Pancreas (tissue), 10 donors: ENCODE measurements at regions not wholly inside any gene's neighbourhood (a gene's known extent, or its start where the extent isn't known, plus 50 kb on each side); places are given as distances from the start of the nearest gene placed in this dataset.

Experiments used
- ATAC-seq, 4 donors: fragments of 200-7000 bp; cut with Tn5 transposase; one replicate each; pipeline versions ENCODE4 v1.8.0 to v1.9.1; 2020; ENCODE audit warnings: mild to moderate bottlenecking in 4 of 4, moderate library complexity in 4 of 4
- DNase-seq, 6 donors: peaks; one replicate each; pipeline ENCODE4 v3.0.0-alpha.2; 2020
- FAIRE-seq: peaks from 2 replicates; lab custom pipeline; 2012; peaks lifted over from hg19 to GRCh38; lab: Jason Lieb, UNC
- H3K27ac ChIP-seq, 4 donors: fragments of 200-600 bp; sonication (generic); 1 replicate in 3 of 4; 2 replicates in 1 of 4; pipeline versions ENCODE4 v1.5.0 to v1.8.0; 2020
- H3K27me3 ChIP-seq, 4 donors: fragments of 200-600 bp; one replicate each; pipeline ENCODE4 v1.8.0; 2021
- H3K36me3 ChIP-seq, 3 donors: fragments of 200-600 bp; sonication (generic) in 1 of 3; one replicate each; pipeline versions ENCODE4 v1.5.0 to v1.8.0; 2020 to 2021
- H3K4me1 ChIP-seq, 3 donors: fragments of 200-600 bp; one replicate each; pipeline ENCODE4 v1.8.0; 2021
- H3K4me3 ChIP-seq, 4 donors: fragments of 200-600 bp; sonication (generic) in 2 of 4; one replicate each; pipeline versions ENCODE4 v1.5.0 to v1.8.0; 2020 to 2021
- H3K9me3 ChIP-seq, 4 donors: fragments of 200-600 bp; one replicate each; pipeline ENCODE4 v1.8.0; 2021
- WGBS, 2 donors: extraction: QIAGEN DNeasy Blood & Tissue Kit; methylation state at CpG; one replicate each; pipeline ENCODE4 v1.1.7; 2013; 5-methylcytosine and 5-hydroxymethylcytosine counted together
- intact Hi-C, 3 donors: fragments of 100-400 bp; cut with DNase I; formaldehyde crosslinking; loops; one replicate each; pipeline versions ENCODE4 v1.11.1 to v1.14.2; 2022
- TF ChIP-seq, protein P1 (sequence below), 4 donors: fragments of 200-600 bp; sonication (generic) in 3 of 4; IDR thresholded peaks; one replicate each; pipeline versions ENCODE4 v1.5.0 to v1.8.0; 2021; ENCODE audit warnings: antibody characterized with exemption in 4 of 4
- donor health status: healthy with polysubstance abuse.
- donor health status: DM: no; HTN: no; CAD: no; lungs with moderate emphysema.
- donor health status: DM: no; HTN: no; CAD: no.
- donor health status: control.
- donor health status: control.
- donor health status: Bipolar disorder and iron deficiency.
- donor health status: DM: yes; HTN: yes; CAD: no.
- donor health status: DM: no; HTN: no; CAD: no.
- donor health status: DM: no; HTN: no; CAD: no.
- donor health status: DM: yes; HTN: yes; CAD: no.

DNA sequence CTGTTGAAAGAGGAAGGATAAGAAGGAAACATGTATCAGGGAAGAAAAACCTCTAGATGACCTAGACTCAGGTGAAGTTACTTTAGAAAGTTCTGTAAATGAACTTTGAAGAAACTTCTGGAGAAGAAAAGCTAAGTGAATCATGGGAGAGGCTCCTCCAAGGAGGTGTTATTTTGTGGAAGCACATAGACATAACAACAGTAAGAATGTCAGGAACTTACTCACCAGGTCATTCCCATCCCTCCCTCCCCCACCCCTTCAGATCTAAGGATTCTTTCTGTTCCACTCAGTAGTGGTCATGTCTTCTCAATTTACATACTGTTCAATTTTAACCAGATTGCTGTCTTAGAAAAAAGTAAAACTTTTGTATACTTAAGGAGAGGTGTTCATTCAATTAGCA lies 310.5 kb upstream of the DDX53 start:
- Histone ChIP-seq H3K36me3 (no peaks in the 10 kb centered on the region), H3K4me3 (no peak overlapping the region), H3K27me3 (peaks cover 0 to 12% (median under 1%) of the 10 kb centered on the region in 4 donors), H3K27ac (no peak overlapping the region), H3K4me1 (no peaks in the 10 kb centered on the region), H3K9me3 (no peaks in the 10 kb centered on the region)
- no peak for FAIRE-seq
- TF ChIP-seq, protein P1, sequence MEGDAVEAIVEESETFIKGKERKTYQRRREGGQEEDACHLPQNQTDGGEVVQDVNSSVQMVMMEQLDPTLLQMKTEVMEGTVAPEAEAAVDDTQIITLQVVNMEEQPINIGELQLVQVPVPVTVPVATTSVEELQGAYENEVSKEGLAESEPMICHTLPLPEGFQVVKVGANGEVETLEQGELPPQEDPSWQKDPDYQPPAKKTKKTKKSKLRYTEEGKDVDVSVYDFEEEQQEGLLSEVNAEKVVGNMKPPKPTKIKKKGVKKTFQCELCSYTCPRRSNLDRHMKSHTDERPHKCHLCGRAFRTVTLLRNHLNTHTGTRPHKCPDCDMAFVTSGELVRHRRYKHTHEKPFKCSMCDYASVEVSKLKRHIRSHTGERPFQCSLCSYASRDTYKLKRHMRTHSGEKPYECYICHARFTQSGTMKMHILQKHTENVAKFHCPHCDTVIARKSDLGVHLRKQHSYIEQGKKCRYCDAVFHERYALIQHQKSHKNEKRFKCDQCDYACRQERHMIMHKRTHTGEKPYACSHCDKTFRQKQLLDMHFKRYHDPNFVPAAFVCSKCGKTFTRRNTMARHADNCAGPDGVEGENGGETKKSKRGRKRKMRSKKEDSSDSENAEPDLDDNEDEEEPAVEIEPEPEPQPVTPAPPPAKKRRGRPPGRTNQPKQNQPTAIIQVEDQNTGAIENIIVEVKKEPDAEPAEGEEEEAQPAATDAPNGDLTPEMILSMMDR (IDR thresholded peaks at IDR 0.05) = no peak
- intact Hi-C loops = no loop called here
- no peak for ATAC-seq
- no peak for DNase-seq

DNA sequence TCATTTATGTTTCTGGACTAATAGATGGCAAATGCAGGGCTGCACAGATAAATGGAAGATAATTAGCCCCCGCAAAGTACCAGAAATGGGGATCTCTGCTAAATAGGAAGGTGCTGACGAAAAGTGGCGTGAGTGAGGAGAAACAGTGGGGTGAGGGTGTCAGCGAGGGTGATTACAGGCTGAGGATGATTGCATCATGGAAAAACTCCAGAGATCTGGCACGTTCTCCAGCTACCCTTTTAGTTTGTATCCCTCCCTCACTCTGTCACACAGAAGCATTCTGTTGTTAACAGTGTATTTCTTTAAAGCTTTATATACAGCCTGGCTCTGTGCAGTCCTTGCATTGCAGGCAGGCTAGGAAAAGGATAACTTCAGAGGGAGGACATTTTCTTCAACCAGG lies 309.6 kb upstream of the DDX53 start:
- no peak for DNase-seq
- Histone ChIP-seq H3K27ac (no peak overlapping the region), H3K36me3 (no peaks in the 10 kb centered on the region), H3K27me3 (peaks cover 0 to 14% (median 2%) of the 10 kb centered on the region in 4 donors), H3K4me3 (no peak overlapping the region), H3K4me1 (no peaks in the 10 kb centered on the region), H3K9me3 (no peaks in the 10 kb centered on the region)
- TF ChIP-seq, protein P1 (IDR thresholded peaks at IDR 0.05) = no peak
- WGBS, 2 donors = 39 to 42% methylated on average over 5 of the region's 5 CpGs
- no peak for ATAC-seq
- FAIRE-seq = no peak
- intact Hi-C loops = no loop called here

DNA sequence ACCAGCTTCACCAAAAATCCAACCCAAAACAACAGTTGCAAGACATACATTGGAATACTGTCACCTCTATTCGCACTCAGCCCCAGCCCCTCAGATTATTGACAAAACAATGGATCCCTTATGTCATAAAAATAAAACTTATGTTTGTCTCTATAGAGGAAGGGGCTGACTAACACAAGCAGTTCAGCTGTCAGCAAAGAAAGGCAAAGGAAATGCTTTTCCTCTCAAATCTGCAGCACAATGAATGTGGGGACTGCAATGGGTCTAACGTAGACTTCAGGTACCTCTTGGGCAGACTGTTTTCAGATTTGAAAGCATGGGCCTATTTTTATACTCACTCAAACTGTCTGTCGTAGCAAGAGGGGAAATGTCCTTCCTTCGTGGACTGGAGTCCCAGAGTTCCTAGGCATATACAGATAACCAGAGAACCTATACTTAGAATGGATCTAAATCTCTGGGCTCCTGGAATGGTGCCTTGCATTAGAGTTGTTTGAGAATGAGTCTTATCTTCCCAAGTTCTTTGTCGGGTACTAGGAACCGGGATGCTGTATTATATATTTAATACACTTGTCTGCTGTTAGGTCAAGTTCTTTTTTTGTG lies 307.7 kb upstream of the DDX53 start:
- DNase-seq = no peak
- no peak for ATAC-seq
- Histone ChIP-seq H3K36me3 (no peaks in the 10 kb centered on the region), H3K27me3 (peaks cover 0 to 21% (median 2%) of the 10 kb centered on the region in 4 donors), H3K27ac (no peak overlapping the region), H3K9me3 (no peaks in the 10 kb centered on the region), H3K4me1 (no peaks in the 10 kb centered on the region), H3K4me3 (no peak overlapping the region)
- no peak for FAIRE-seq
- TF ChIP-seq, protein P1 (IDR thresholded peaks at IDR 0.05) = no peak
- WGBS, 2 donors = 61 to 64% methylated on average over 6 of the region's 6 CpGs
- intact Hi-C loops = no loop called here

DNA sequence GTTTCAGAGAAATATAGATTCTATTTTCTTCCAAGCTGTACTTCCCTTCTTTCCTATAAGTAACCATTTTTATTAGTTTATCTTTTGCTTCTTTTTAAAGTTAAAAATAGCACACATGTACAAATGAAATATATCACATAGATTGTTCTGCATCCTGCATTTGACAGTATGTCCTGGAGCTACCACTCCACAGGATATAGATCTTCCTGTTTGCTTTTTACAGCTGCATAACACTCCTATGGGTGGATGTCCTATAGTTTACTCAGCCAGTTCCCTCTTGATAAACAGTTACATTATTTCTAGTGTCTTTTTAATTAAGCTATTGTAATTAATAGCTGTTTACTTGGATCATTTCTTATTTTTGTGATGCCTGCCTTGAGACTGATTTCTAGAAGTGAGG lies 301.6 kb upstream of the DDX53 start:
- TF ChIP-seq, protein P1 (IDR thresholded peaks at IDR 0.05) = no peak
- ATAC-seq = no peak
- H3K4me1 ChIP-seq = no peaks in the 10 kb centered on the region
- no peak for DNase-seq
- no peaks in the 10 kb centered on the region for H3K9me3 ChIP-seq
- no peak for FAIRE-seq
- no peaks in the 10 kb centered on the region for H3K36me3 ChIP-seq
- H3K27me3 ChIP-seq = peaks cover 0 to 13% (median 2%) of the 10 kb centered on the region in 4 donors
- H3K4me3 ChIP-seq = no peak overlapping the region
- no peak overlapping the region for H3K27ac ChIP-seq
- intact Hi-C loops = no loop called here

DNA sequence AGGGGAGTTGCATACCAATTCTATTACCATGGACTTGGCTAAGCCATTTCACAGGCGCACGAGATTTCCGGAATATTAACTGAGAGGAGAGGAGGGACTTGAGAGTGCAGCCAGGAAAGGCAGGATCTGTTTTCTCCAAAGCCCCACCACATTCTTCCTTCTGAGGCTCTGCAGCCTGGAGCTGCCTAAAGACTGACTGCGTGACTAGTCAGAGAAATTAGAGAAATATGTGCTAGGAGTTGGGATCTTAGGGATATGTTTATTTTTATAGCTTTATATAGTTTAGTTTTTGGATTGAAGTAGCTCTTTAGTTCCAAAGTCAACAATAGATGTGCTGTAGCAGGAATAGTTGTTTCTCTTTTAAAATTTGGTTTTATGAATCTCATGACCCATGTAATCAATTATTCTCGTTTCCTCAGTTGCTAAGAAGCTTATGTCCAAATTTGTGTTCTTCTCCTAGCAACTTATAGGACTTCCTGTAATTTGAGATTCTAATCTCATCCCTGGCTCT lies 300.1 kb upstream of the DDX53 start:
- FAIRE-seq (peak; percentile 61), ATAC-seq (no peak), DNase-seq (no peak)
- WGBS, 2 donors = 51 to 60% methylated on average over 5 of the region's 5 CpGs
- H3K9me3 ChIP-seq = no peaks in the 10 kb centered on the region
- H3K36me3 ChIP-seq = no peaks in the 10 kb centered on the region
- H3K27me3 ChIP-seq = peaks cover 0 to 10% (median 4%) of the 10 kb centered on the region in 4 donors
- TF ChIP-seq, protein P1 (IDR thresholded peaks at IDR 0.05) = no peak
- intact Hi-C loops = no loop called here
- no peak overlapping the region for H3K27ac ChIP-seq
- H3K4me1 ChIP-seq = no peaks in the 10 kb centered on the region
- no peak overlapping the region for H3K4me3 ChIP-seq
